GM12878 (cell line): ENCODE measurements at regions not wholly inside any gene's neighbourhood (a gene's known extent, or its start where the extent isn't known, plus 50 kb on each side); places are given as distances from the start of the nearest gene placed in this dataset.

Experiments
- ATAC-seq: fragments of 200-7000 bp; cut with Tn5 transposase; 3 replicates; pipeline ENCODE4 v1.9.1; 2020; ENCODE audit warnings: mild to moderate bottlenecking, moderate library complexity
- BruUV-seq: library from RNA; stranded (reverse); fragments of 400-500 nt; replicated peaks from 2 replicates; lab custom pipeline; 2021; lab: Mats Ljungman, UMichigan
- CTCF ChIA-PET: fragments of 300-600 bp; sonication (Branson Sonifier 250); formaldehyde crosslinking; extraction: SDS; loops from one replicate; lab custom pipeline; 2021; ENCODE audit warnings: inconsistent platforms; lab: Yijun Ruan, JAX
- POLR2A ChIA-PET: fragments of 350-600 bp; formaldehyde crosslinking; extraction: SDS; loops from one replicate; lab custom pipeline; 2021; ENCODE audit warnings: inconsistent platforms; lab: Charles Lee
- RAD21 ChIA-PET: fragments of 300-600 bp; sonication (Branson Sonifier 250); formaldehyde crosslinking; loops from one replicate; lab custom pipeline; 2023; ENCODE audit warnings: antibody characterized with exemption; ENCODE audit not compliant: unreplicated experiment; lab: Charles Lee
- SMC1A ChIA-PET: fragments of 300-600 bp; sonication (Branson Sonifier 250); formaldehyde crosslinking; loops from one replicate; lab custom pipeline; 2023; ENCODE audit not compliant: unreplicated experiment, uncharacterized antibody; lab: Charles Lee
- DNase-seq: peaks from one replicate; pipeline ENCODE4 v3.0.0-alpha.2; 2011; ENCODE audit warnings: low read depth, low spot score
- FAIRE-seq: peaks from 3 replicates; lab custom pipeline; 2011; peaks lifted over from hg19 to GRCh38; lab: Jason Lieb, UNC
- H2AFZ ChIP-seq: 2 replicates; pipeline ENCODE4 v1.6.0; 2011; ENCODE audit warnings: low read depth, low read length, control low read depth; ENCODE audit not compliant: control insufficient read depth
- H3K27ac ChIP-seq: 2 replicates; pipeline ENCODE4 v1.5.1; 2011; ENCODE audit warnings: control low read depth; ENCODE audit not compliant: control insufficient read depth, insufficient read depth
- H3K27me3 ChIP-seq, 2 experiments: replicated peaks in 1 of 2; 2 replicates each; pipeline versions ENCODE4 v1.6.0 to v1.6.1; 2011; ENCODE audit warnings: low read length in 1 of 2; ENCODE audit not compliant: control insufficient read depth in 2 of 2, insufficient read depth in 2 of 2
- H3K36me3 ChIP-seq, 2 experiments: 2 replicates each; pipeline ENCODE4 v1.5.1; 2011; ENCODE audit warnings: low read length in 1 of 2; ENCODE audit not compliant: control insufficient read depth in 2 of 2, insufficient read depth in 2 of 2
- H3K4me1 ChIP-seq: 2 replicates; pipeline ENCODE4 v1.6.1; 2011; ENCODE audit warnings: mild to moderate bottlenecking, low read length, moderate library complexity, mixed read lengths; ENCODE audit not compliant: control insufficient read depth, insufficient read depth
- H3K4me2 ChIP-seq: 2 replicates; pipeline ENCODE4 v1.6.0; 2011; ENCODE audit warnings: control low read depth; ENCODE audit not compliant: control insufficient read depth, insufficient read depth
- H3K4me3 ChIP-seq: fragments of 200-600 bp; sonication (generic); 2 replicates; pipeline ENCODE4 v1.5.1; 2016
- H3K79me2 ChIP-seq: 2 replicates; pipeline ENCODE4 v1.6.0; 2011; ENCODE audit warnings: low read length; ENCODE audit not compliant: control insufficient read depth, insufficient read depth
- H3K9ac ChIP-seq: 2 replicates; pipeline ENCODE4 v1.8.0; 2011; ENCODE audit warnings: low read length, control low read depth, mixed read lengths; ENCODE audit not compliant: control insufficient read depth, insufficient read depth
- H3K9me3 ChIP-seq: replicated peaks from 3 replicates; pipeline ENCODE4 v1.5.1; 2011; ENCODE audit warnings: mild to moderate bottlenecking, low read length; ENCODE audit not compliant: control insufficient read depth, insufficient read depth
- H4K20me1 ChIP-seq: 2 replicates; pipeline ENCODE4 v1.6.0; 2011; ENCODE audit not compliant: control insufficient read depth, insufficient read depth
- ATF7 ChIP-seq: fragments of 450-650 bp; IDR thresholded peaks from 2 replicates; pipeline ENCODE4 v1.6.1; 2016; ENCODE audit warnings: low read depth, mild to moderate bottlenecking
- CHD4 ChIP-seq: fragments of 200-600 bp; sonication (generic); IDR thresholded peaks from 2 replicates; pipeline ENCODE4 v1.6.1; 2016; ENCODE audit warnings: mild to moderate bottlenecking
- CREB1 ChIP-seq: IDR thresholded peaks from 2 replicates; pipeline ENCODE4 v1.6.1; 2012; ENCODE audit warnings: low read depth, mild to moderate bottlenecking, inconsistent platforms
- FOXK2 ChIP-seq: fragments of 450-650 bp; IDR thresholded peaks from 2 replicates; pipeline ENCODE4 v1.6.1; 2017; ENCODE audit warnings: mild to moderate bottlenecking, moderate library complexity
- FOXM1 ChIP-seq: IDR thresholded peaks from 2 replicates; pipeline ENCODE4 v1.6.1; 2012; ENCODE audit warnings: low read depth, mild to moderate bottlenecking, inconsistent platforms, low read length, moderate library complexity
- MEF2A ChIP-seq: IDR thresholded peaks from 2 replicates; pipeline ENCODE4 v1.6.1; 2011; ENCODE audit warnings: low read depth, mild to moderate bottlenecking, low read length, moderate library complexity; ENCODE audit not compliant: insufficient read depth
- PRDM15 ChIP-seq: fragments of 450-650 bp; formaldehyde crosslinking; IDR thresholded peaks from 2 replicates; pipeline ENCODE4 v1.4.0; 2020; ENCODE audit warnings: mild to moderate bottlenecking, moderate library complexity
- REST ChIP-seq: IDR thresholded peaks from 2 replicates; pipeline ENCODE4 v1.6.1; 2012; ENCODE audit warnings: mild to moderate bottlenecking, low read depth, low read length
- SIN3A ChIP-seq: IDR thresholded peaks from 2 replicates; pipeline ENCODE4 v1.6.1; 2012; ENCODE audit warnings: low read depth, low read length, improper control_type of control experiment
- SMAD1 ChIP-seq: fragments of 450-650 bp; IDR thresholded peaks from 2 replicates; pipeline ENCODE4 v1.6.1; 2018; ENCODE audit warnings: mild to moderate bottlenecking, low read depth; ENCODE audit not compliant: partially characterized antibody
- SREBF1 ChIP-seq: IDR thresholded peaks from 2 replicates; pipeline ENCODE4 v1.6.1; 2012; ENCODE audit warnings: mild to moderate bottlenecking, low read length
- WRNIP1 ChIP-seq: IDR thresholded peaks from 2 replicates; pipeline ENCODE4 v1.6.1; 2011; ENCODE audit warnings: low read depth, low read length, improper control_type of control experiment, borderline replicate concordance
- ZNF217 ChIP-seq: fragments of 450-650 bp; IDR thresholded peaks from 2 replicates; pipeline ENCODE4 v1.6.1; 2017; ENCODE audit warnings: antibody characterized with exemption, mild to moderate bottlenecking
- WGBS: methylation state at CpG from one replicate; pipeline ENCODE4 v1.1.6; 2016; ENCODE audit warnings: low lambda C conversion rate; ENCODE audit not compliant: insufficient replicate concordance, insufficient coverage; ENCODE audit errors: missing lambda C conversion rate; 5-methylcytosine and 5-hydroxymethylcytosine counted together
- in situ Hi-C: fragments of 300-500 bp; cut with MboI; formaldehyde crosslinking; loops from 9 replicates; pipeline ENCODE4 v1.14.3; 2018; ENCODE audit warnings: mixed read lengths
- intact Hi-C: fragments of 100-400 bp; cut with micrococcal nuclease; formaldehyde crosslinking; loops from one replicate; pipeline ENCODE4 v1.14.2; 2022; ENCODE audit not compliant: unreplicated experiment

GRCh38 chr18:78764544-78764943 lies 215.1 kb upstream of the SALL3 start:
- Histone ChIP-seq H3K4me3 (no peak overlapping the region), H3K9me3 (no peaks in the 10 kb centered on the region), H3K27ac (no peak overlapping the region), H3K9ac (no peak overlapping the region), H3K36me3 (no peaks in the 10 kb centered on the region), H3K4me2 (no peak overlapping the region), H3K79me2 (no peaks in the 10 kb centered on the region), H3K4me1 (no peaks in the 10 kb centered on the region), H3K27me3 (no peaks in the 10 kb centered on the region), H4K20me1 (no peaks in the 10 kb centered on the region), H2AFZ (no peak overlapping the region)
- ChIA-PET CTCF (no interaction called here), POLR2A (no interaction called here), SMC1A (no interaction called here), RAD21 (no interaction called here)
- DNase-seq = no peak
- 28% methylated on average over 9 of the region's 10 CpGs for WGBS
- intact Hi-C loops (no loop called here), in situ Hi-C loops (no loop called here)
- no peak for FAIRE-seq
- ATAC-seq = no peak
- no peak for TF ChIP-seq ATF7
- no peak for TF ChIP-seq WRNIP1
- no peak for TF ChIP-seq REST
- no peak for TF ChIP-seq FOXM1
- no peak for TF ChIP-seq CREB1
- TF ChIP-seq ZNF217 = no peak
- TF ChIP-seq SIN3A = no peak
- no peak for TF ChIP-seq SMAD1
- TF ChIP-seq SREBF1 = no peak
- no peak for TF ChIP-seq CHD4
- no peak for TF ChIP-seq PRDM15 (CRISPR knock-in tag)
- no peak for TF ChIP-seq FOXK2
- TF ChIP-seq MEF2A = no peak
- TF ChIP-seq, all 136 proteins: peak for 0
- no TSS peak for BruUV-seq
